GM12874 (cell line): ENCODE measurements at regions not wholly inside any gene's neighbourhood (a gene's known extent, or its start where the extent isn't known, plus 50 kb on each side); places are given as distances from the start of the nearest gene placed in this dataset.

Experiments
- CTCF ChIP-seq: IDR thresholded peaks from 2 replicates; pipeline ENCODE4 v1.5.1; 2011; ENCODE audit warnings: low read depth, mild to moderate bottlenecking, control low read depth, low read length, moderate library complexity; ENCODE audit not compliant: insufficient read depth

- TF ChIP-seq CTCF, result peak; percentile 58
Observed at GRCh38 chrX:69093960-69094871, 71.0 kb downstream of the PJA1 start.

GRCh38 chrX:69090022-69090421 is 75.2 kb downstream of the PJA1 start:
- TF ChIP-seq CTCF, result no peak

- TF ChIP-seq CTCF, result no peak
Observed at GRCh38 chrX:69089203-69089602, 76.0 kb downstream of the PJA1 start.

GRCh38 chrX:69088171-69088938 is 76.9 kb downstream of the PJA1 start:
- TF ChIP-seq CTCF, result no peak

GRCh38 chrX:69085826-69086225 is 79.4 kb downstream of the PJA1 start:
- no peak for TF ChIP-seq CTCF

- no peak for TF ChIP-seq CTCF
Observed at GRCh38 chrX:69085151-69085550, 80.1 kb downstream of the PJA1 start.

GRCh38 chrX:69083801-69084200 is 81.5 kb downstream of the PJA1 start:
- no peak for TF ChIP-seq CTCF
